Endodermal cell (in vitro differentiated cells): ENCODE measurements at regions not wholly inside any gene's neighbourhood (a gene's known extent, or its start where the extent isn't known, plus 50 kb on each side); places are given as distances from the start of the nearest gene placed in this dataset.
"Not testable (repeated sequence)": the region's sequence is repeated elsewhere in the genome, so short reads cannot be mapped to it uniquely, and the experiment has no call there.

Source experiments
- DNase-seq: peaks from one replicate; pipeline ENCODE4 v3.0.0-alpha.2; 2017
- H3K27ac ChIP-seq: 2 replicates; pipeline ENCODE4 v1.5.1; 2013; ENCODE audit warnings: mild to moderate bottlenecking, low read depth, low read length, moderate library complexity
- H3K27me3 ChIP-seq: 2 replicates; pipeline ENCODE4 v1.6.1; 2013; ENCODE audit warnings: mild to moderate bottlenecking, low read length, moderate library complexity; ENCODE audit not compliant: insufficient read depth, control insufficient read depth, poor library complexity, severe bottlenecking
- H3K36me3 ChIP-seq: 2 replicates; pipeline ENCODE4 v1.7.0; 2013; ENCODE audit warnings: mild to moderate bottlenecking, low read length, moderate library complexity; ENCODE audit not compliant: control insufficient read depth, insufficient read depth
- H3K4me1 ChIP-seq: one replicate; pipeline ENCODE4 v1.7.0; 2013; ENCODE audit warnings: low read length; ENCODE audit not compliant: control insufficient read depth, insufficient read depth
- H3K4me3 ChIP-seq: 2 replicates; pipeline ENCODE4 v1.5.1; 2013; ENCODE audit warnings: mild to moderate bottlenecking, low read length, moderate library complexity
- H3K9ac ChIP-seq: 2 replicates; pipeline ENCODE4 v1.6.1; 2013; ENCODE audit warnings: mild to moderate bottlenecking, low read length, moderate library complexity; ENCODE audit not compliant: poor library complexity, severe bottlenecking; ENCODE audit errors: extremely low read depth
- H3K9me3 ChIP-seq: 2 replicates; pipeline ENCODE4 v1.6.1; 2013; ENCODE audit warnings: mild to moderate bottlenecking, low read length, moderate library complexity; ENCODE audit not compliant: control insufficient read depth
- H3K27ac Mint-ChIP-seq: 2 replicates; pipeline ENCODE4 v1.8.0; 2020; ENCODE audit warnings: mixed read lengths
- H3K27me3 Mint-ChIP-seq: 2 replicates; pipeline ENCODE4 v1.8.0; 2021; ENCODE audit warnings: mild to moderate bottlenecking, mixed read lengths; ENCODE audit not compliant: insufficient read depth
- H3K36me3 Mint-ChIP-seq: 2 replicates; pipeline ENCODE4 v1.8.0; 2020; ENCODE audit warnings: low read depth, mixed read lengths
- H3K4me1 Mint-ChIP-seq: 2 replicates; pipeline ENCODE4 v1.8.0; 2020; ENCODE audit warnings: mixed read lengths
- H3K4me3 Mint-ChIP-seq: 2 replicates; pipeline ENCODE4 v1.8.0; 2020; ENCODE audit warnings: mild to moderate bottlenecking, moderate library complexity, mixed read lengths
- H3K9me3 Mint-ChIP-seq: 2 replicates; pipeline ENCODE4 v1.8.0; 2020; ENCODE audit warnings: mild to moderate bottlenecking, mixed read lengths
- CTCF ChIP-seq: fragments of 200-600 bp; sonication (generic); conservative IDR thresholded peaks from 2 replicates; pipeline ENCODE4 v1.5.0; 2021; ENCODE audit warnings: antibody characterized with exemption, mild to moderate bottlenecking
- WGBS, 2 experiments: methylation state at CpG; one replicate each; pipeline versions ENCODE4 v1.1.5 to v1.1.7; 2013; ENCODE audit warnings: missing lambda C conversion rate in 2 of 2, mixed read lengths in 1 of 2; ENCODE audit not compliant: insufficient coverage in 1 of 2, insufficient read length in 1 of 2; 5-methylcytosine and 5-hydroxymethylcytosine counted together

- no peak overlapping the region for H3K9ac ChIP-seq
- peaks cover 11% of the 10 kb centered on the region for H3K27me3 Mint-ChIP-seq
- H3K4me3 Mint-ChIP-seq: no peak overlapping the region
- 96 to 98% methylated on average over 7 to 9 of the region's 9 CpGs for WGBS, 2 experiments
- H3K27me3 ChIP-seq: no peaks in the 10 kb centered on the region
- H3K9me3 Mint-ChIP-seq: peaks cover 7% of the 10 kb centered on the region
- no peak for DNase-seq
- no peaks in the 10 kb centered on the region for H3K36me3 ChIP-seq
- no peak for TF ChIP-seq CTCF
- peaks cover 4% of the 10 kb centered on the region for H3K4me1 ChIP-seq
- no peak overlapping the region for H3K27ac Mint-ChIP-seq
- no peak overlapping the region for H3K27ac ChIP-seq
- peaks cover 23% of the 10 kb centered on the region for H3K4me1 Mint-ChIP-seq
- H3K9me3 ChIP-seq: peaks cover 4% of the 10 kb centered on the region
- H3K36me3 Mint-ChIP-seq: no peaks in the 10 kb centered on the region
- no peak overlapping the region for H3K4me3 ChIP-seq
Measured at GRCh38 chr2:224151680-224152310, 112.7 kb upstream of the SERPINE2 start.

- H3K4me3 Mint-ChIP-seq: no peak overlapping the region
- no peak for TF ChIP-seq CTCF
Measured at GRCh38 chr2:224151161-224151560, 112.1 kb upstream of the SERPINE2 start.

GRCh38 chr2:224148058-224148457, 109.0 kb upstream of the SERPINE2 start:
- not testable (repeated sequence) for H3K36me3 Mint-ChIP-seq, DNase-seq, H3K27ac ChIP-seq, H3K27ac Mint-ChIP-seq, H3K27me3 ChIP-seq, H3K9me3 Mint-ChIP-seq, H3K36me3 ChIP-seq, H3K4me3 Mint-ChIP-seq, H3K9ac ChIP-seq, H3K9me3 ChIP-seq, H3K4me3 ChIP-seq, H3K27me3 Mint-ChIP-seq
- H3K4me1 Mint-ChIP-seq: peaks cover 27% of the 10 kb centered on the region
- peaks cover 12% of the 10 kb centered on the region for H3K4me1 ChIP-seq
- WGBS, 2 experiments: 90 to 100% methylated on average over 3 to 4 of the region's 5 CpGs

More at GRCh38 chr2:224151161-224151560, 112.1 kb upstream of the SERPINE2 start:
- Mint-ChIP-seq H3K9me3 (peaks cover 7% of the 10 kb centered on the region), H3K4me1 (peaks cover 30% of the 10 kb centered on the region), H3K36me3 (no peaks in the 10 kb centered on the region), H3K27me3 (peaks cover 6% of the 10 kb centered on the region), H3K27ac (no peak overlapping the region)
- Histone ChIP-seq H3K9me3 (peaks cover 4% of the 10 kb centered on the region), H3K9ac (no peak overlapping the region), H3K27ac (no peak overlapping the region), H3K4me1 (peaks cover 3% of the 10 kb centered on the region), H3K27me3 (no peaks in the 10 kb centered on the region), H3K4me3 (no peak overlapping the region), H3K36me3 (no peaks in the 10 kb centered on the region)
- 96% methylated on average over 3 of the region's 3 CpGs; no CpG with 5 or more reads in 1 of the 2 experiments for WGBS, 2 experiments
- no peak for DNase-seq

- Histone ChIP-seq H3K36me3 (no peaks in the 10 kb centered on the region), H3K27ac (no peak overlapping the region), H3K4me1 (peaks cover 12% of the 10 kb centered on the region), H3K4me3 (no peak overlapping the region), H3K27me3 (no peaks in the 10 kb centered on the region), H3K9ac (no peak overlapping the region), H3K9me3 (peaks cover 4% of the 10 kb centered on the region)
- Mint-ChIP-seq H3K4me1 (peaks cover 27% of the 10 kb centered on the region), H3K27me3 (no peaks in the 10 kb centered on the region), H3K27ac (no peak overlapping the region), H3K4me3 (no peak overlapping the region), H3K9me3 (peaks cover 3% of the 10 kb centered on the region), H3K36me3 (no peaks in the 10 kb centered on the region)
- no peak for DNase-seq
- WGBS, 2 experiments: 93 to 98% methylated on average over 2 to 3 of the region's 4 CpGs
- no peak for TF ChIP-seq CTCF
Measured at GRCh38 chr2:224147174-224147573, 108.1 kb upstream of the SERPINE2 start.
